OCI-LY3 (cell line): ENCODE measurements at regions not wholly inside any gene's neighbourhood (a gene's known extent, or its start where the extent isn't known, plus 50 kb on each side); places are given as distances from the start of the nearest gene placed in this dataset.

Experiments
- EZH2phosphoT487 ChIP-seq: fragments of 200-600 bp; shearing (Covaris generic); IDR thresholded peaks from 2 replicates; pipeline ENCODE4 v1.6.1; 2018; ENCODE audit warnings: antibody characterized with exemption, mixed run types, low read depth
- TF ChIP-seq, protein P1 (sequence below): fragments of 200-600, 300-600 bp; sonication (generic); IDR thresholded peaks from 2 replicates; pipeline ENCODE4 v1.5.1; 2014; ENCODE audit warnings: antibody characterized with exemption, low read length, low read depth

DNA sequence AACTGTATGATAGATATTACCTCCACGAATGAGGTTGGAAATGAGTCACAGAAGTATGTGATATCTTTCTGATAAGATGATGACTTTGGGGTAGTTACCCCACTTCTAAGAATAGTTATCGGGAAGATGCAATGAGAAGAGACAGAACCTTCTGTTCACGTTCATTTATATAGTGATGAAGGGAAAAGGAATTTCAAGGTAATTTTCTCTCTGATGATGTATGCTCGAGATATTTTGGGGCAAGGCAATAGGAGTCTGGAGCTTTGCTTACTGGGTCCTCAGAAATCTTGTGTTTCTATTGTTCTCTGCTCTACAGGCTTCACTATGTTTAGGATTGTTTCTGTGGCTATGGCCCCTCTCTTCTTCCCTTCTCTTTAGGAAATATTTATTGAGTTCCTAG is 1389.6 kb downstream of the CDH8 start:
- TF ChIP-seq EZH2phosphoT487 = no peak
- TF ChIP-seq, protein P1, sequence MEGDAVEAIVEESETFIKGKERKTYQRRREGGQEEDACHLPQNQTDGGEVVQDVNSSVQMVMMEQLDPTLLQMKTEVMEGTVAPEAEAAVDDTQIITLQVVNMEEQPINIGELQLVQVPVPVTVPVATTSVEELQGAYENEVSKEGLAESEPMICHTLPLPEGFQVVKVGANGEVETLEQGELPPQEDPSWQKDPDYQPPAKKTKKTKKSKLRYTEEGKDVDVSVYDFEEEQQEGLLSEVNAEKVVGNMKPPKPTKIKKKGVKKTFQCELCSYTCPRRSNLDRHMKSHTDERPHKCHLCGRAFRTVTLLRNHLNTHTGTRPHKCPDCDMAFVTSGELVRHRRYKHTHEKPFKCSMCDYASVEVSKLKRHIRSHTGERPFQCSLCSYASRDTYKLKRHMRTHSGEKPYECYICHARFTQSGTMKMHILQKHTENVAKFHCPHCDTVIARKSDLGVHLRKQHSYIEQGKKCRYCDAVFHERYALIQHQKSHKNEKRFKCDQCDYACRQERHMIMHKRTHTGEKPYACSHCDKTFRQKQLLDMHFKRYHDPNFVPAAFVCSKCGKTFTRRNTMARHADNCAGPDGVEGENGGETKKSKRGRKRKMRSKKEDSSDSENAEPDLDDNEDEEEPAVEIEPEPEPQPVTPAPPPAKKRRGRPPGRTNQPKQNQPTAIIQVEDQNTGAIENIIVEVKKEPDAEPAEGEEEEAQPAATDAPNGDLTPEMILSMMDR = no peak
